DND-41 (cell line): ENCODE measurements at regions not wholly inside any gene's neighbourhood (a gene's known extent, or its start where the extent isn't known, plus 50 kb on each side); places are given as distances from the start of the nearest gene placed in this dataset.

ENCODE experiments used
- CTCF ChIP-seq: IDR thresholded peaks from 2 replicates; pipeline ENCODE4 v1.5.1; 2012; ENCODE audit warnings: borderline replicate concordance, low read length, moderate library complexity, mild to moderate bottlenecking; ENCODE audit not compliant: poor library complexity, severe bottlenecking; ENCODE audit errors: extremely low read depth
- EZH2 ChIP-seq: IDR thresholded peaks from 3 replicates; pipeline ENCODE4 v1.6.1; 2012; ENCODE audit warnings: borderline replicate concordance, low read depth, mild to moderate bottlenecking, moderate library complexity, low read length, inconsistent platforms; ENCODE audit not compliant: severe bottlenecking

- no peak for TF ChIP-seq EZH2
- TF ChIP-seq CTCF = no peak
These were observed 397.8 kb downstream of the SLC4A3 start for GRCh38 chr2:220025207-220025606.
